GM10266 (cell line): ENCODE measurements at regions not wholly inside any gene's neighbourhood (a gene's known extent, or its start where the extent isn't known, plus 50 kb on each side); places are given as distances from the start of the nearest gene placed in this dataset.
"Not testable (repeated sequence)": the region's sequence is repeated elsewhere in the genome, so short reads cannot be mapped to it uniquely, and the experiment has no call there.

Experiments
- DNase-seq: peaks from one replicate; pipeline ENCODE4 v3.0.0; 2012; ENCODE audit errors: extremely low spot score
- TF ChIP-seq, protein P1 (sequence below): IDR thresholded peaks from 2 replicates; pipeline ENCODE4 v1.5.1; 2012; ENCODE audit warnings: mild to moderate bottlenecking, low read depth; ENCODE audit not compliant: control insufficient read depth, insufficient read depth; ENCODE audit errors: missing control alignments

DNA sequence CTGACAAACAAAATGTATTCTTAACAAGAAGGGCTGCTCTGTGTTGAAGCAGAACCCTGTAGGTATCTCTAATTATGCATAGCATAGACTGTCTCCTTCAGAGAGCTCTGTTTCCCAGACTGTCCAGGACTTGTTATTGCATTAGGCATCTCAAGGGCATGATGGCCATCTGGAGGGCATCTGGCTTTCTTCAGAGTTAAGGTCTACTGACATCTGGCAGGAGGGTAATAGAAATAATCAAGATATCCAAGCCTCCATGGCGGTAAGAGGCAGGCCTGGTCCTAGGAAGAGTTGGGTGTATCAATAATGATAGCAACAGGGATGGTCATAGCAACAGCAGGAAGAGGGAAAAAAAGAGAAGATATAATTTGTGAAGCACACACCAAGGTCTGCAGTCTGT is 161.2 kb downstream of the TTC8 start:
- TF ChIP-seq, protein P1, sequence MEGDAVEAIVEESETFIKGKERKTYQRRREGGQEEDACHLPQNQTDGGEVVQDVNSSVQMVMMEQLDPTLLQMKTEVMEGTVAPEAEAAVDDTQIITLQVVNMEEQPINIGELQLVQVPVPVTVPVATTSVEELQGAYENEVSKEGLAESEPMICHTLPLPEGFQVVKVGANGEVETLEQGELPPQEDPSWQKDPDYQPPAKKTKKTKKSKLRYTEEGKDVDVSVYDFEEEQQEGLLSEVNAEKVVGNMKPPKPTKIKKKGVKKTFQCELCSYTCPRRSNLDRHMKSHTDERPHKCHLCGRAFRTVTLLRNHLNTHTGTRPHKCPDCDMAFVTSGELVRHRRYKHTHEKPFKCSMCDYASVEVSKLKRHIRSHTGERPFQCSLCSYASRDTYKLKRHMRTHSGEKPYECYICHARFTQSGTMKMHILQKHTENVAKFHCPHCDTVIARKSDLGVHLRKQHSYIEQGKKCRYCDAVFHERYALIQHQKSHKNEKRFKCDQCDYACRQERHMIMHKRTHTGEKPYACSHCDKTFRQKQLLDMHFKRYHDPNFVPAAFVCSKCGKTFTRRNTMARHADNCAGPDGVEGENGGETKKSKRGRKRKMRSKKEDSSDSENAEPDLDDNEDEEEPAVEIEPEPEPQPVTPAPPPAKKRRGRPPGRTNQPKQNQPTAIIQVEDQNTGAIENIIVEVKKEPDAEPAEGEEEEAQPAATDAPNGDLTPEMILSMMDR = no peak
- DNase-seq = no peak

DNA sequence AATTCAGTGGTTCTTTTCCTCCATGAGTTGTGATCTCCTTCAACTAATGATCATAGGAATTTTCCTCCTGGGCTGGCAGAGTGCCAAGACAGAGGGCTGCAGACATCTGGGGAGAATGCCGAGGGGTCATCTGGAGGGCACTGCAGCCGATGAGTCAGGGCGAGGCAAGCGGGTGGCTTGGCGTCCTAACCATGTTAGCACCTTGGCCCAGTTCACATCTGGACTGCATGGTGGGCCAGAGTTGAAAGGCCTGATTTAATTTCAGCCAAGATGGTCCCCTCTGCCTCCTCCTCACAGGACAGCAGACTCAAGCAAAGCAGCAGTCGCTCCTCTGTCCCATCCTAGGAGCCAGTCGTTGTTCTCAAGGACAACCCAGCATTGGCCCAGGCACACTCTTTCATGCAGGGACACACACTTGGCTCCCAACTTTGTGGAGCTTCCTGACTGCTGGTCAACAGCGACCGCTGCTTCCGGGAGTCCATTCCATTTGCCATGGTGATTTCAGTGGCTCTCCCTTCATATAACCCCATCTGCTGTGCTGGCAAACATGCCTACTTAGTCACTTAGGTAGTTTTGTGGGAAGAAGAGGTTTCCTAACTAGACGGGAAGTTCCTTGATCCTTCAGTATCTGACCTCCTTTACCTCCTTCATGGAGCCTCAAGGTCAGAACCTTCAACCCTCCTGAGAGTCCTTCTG is 161.8 kb downstream of the TTC8 start:
- TF ChIP-seq, protein P1 = no peak
- no peak for DNase-seq

GRCh38 chr14:88986908-88987307 is 162.5 kb downstream of the TTC8 start:
- DNase-seq = not testable (repeated sequence)

DNA sequence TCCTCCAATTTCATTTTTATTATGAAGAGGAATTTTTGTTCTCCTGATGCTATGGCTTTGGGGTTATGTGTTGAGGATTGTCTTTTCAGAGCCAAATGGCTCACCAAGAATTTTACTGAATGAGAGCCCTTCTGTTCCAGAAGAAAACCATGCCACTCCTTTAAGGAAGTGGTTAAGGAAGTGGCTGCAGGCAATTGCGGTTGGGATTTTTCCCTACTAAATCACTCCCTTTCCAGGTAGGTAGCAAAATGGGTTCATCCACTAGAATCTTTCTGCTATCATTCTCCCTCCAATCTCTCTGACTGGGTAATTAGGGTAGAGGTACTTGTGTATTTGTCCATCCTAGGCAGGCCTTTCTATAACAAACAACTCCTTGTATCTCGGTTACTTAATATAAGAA is 163.1 kb downstream of the TTC8 start:
- no peak for DNase-seq
- TF ChIP-seq, protein P1 = no peak

- TF ChIP-seq, protein P1 = no peak
- DNase-seq = no peak
These were observed 165.5 kb downstream of the TTC8 start for GRCh38 chr14:88989911-88990310.

GRCh38 chr14:88990856-88991255 is 166.4 kb downstream of the TTC8 start:
- TF ChIP-seq, protein P1 = no peak
- DNase-seq = no peak

GRCh38 chr14:88992011-88992410 is 167.6 kb downstream of the TTC8 start:
- DNase-seq = no peak
- TF ChIP-seq, protein P1 = no peak

GRCh38 chr14:88993946-88994345 is 169.5 kb downstream of the TTC8 start:
- TF ChIP-seq, protein P1 = no peak
- no peak for DNase-seq
